ENCODE measurements at regions not wholly inside any gene's neighbourhood (a gene's known extent, or its start where the extent isn't known, plus 50 kb on each side); places are given as distances from the start of the nearest gene placed in this dataset.
A peak's percentile ranks its signal among the peaks of the same experiment; 100 is the strongest.

- peak; percentile 56 for DNase-seq
Measured at GRCh38 chr7:93015779-93016481, 101.8 kb downstream of the SAMD9 start.

GRCh38 chr7:93015101-93015778, 102.5 kb downstream of the SAMD9 start:
- DNase-seq = peak; percentile 84

- no peak for DNase-seq
Measured at GRCh38 chr7:93014410-93014809, 103.4 kb downstream of the SAMD9 start.

GRCh38 chr7:93013446-93014061, 104.2 kb downstream of the SAMD9 start:
- no peak for DNase-seq

GRCh38 chr7:93011351-93012294, 106.2 kb downstream of the SAMD9 start:
- DNase-seq = peak; percentile 96

GRCh38 chr7:93008833-93009232, 108.9 kb downstream of the SAMD9 start:
- DNase-seq = no peak

GRCh38 chr7:93006480-93007095, 111.2 kb downstream of the SAMD9 start:
- no peak for DNase-seq

- no peak for DNase-seq
Measured at GRCh38 chr7:93004906-93005305, 112.9 kb downstream of the SAMD9 start.

GRCh38 chr7:92997719-92998118, 120.1 kb downstream of the SAMD9 start:
- no peak for DNase-seq

GRCh38 chr7:92997152-92997551, 120.6 kb downstream of the SAMD9 start:
- DNase-seq = no peak

GRCh38 chr7:92994901-92995300, 122.9 kb downstream of the SAMD9 start:
- DNase-seq = no peak

GRCh38 chr7:92992932-92993331, 124.8 kb downstream of the SAMD9 start:
- no peak for DNase-seq

- DNase-seq = no peak
Measured at GRCh38 chr7:92992483-92992882, 125.3 kb downstream of the SAMD9 start.

- no peak for DNase-seq
Measured at GRCh38 chr7:92991190-92991589, 126.6 kb downstream of the SAMD9 start.

GRCh38 chr7:92988941-92989545, 128.7 kb downstream of the SAMD9 start:
- peak; percentile 51 for DNase-seq

GRCh38 chr7:92988051-92988450, 129.7 kb downstream of the SAMD9 start:
- peak; percentile 69 for DNase-seq

- DNase-seq = peak; percentile 58
Measured at GRCh38 chr7:92987538-92987937, 130.2 kb downstream of the SAMD9 start.

- peak; percentile 95 for DNase-seq
Measured at GRCh38 chr7:92987095-92987494, 130.7 kb downstream of the SAMD9 start.

- no peak for DNase-seq
Measured at GRCh38 chr7:92982928-92983327, 134.9 kb downstream of the SAMD9 start.

GRCh38 chr7:92976931-92977330, 140.6 kb upstream of the CDK6 start:
- no peak for DNase-seq

GRCh38 chr7:92973974-92974373, 137.6 kb upstream of the CDK6 start:
- DNase-seq = peak; percentile 73

- peak; percentile 69 for DNase-seq
Measured at GRCh38 chr7:92973293-92973731, 136.9 kb upstream of the CDK6 start.

Data from fibroblast of skin of scalp (primary cell).